ENCODE measurements at regions not wholly inside any gene's neighbourhood (a gene's known extent, or its start where the extent isn't known, plus 50 kb on each side); places are given as distances from the start of the nearest gene placed in this dataset.
A peak's percentile ranks its signal among the peaks of the same experiment; 100 is the strongest.
"Not testable (repeated sequence)": the region's sequence is repeated elsewhere in the genome, so short reads cannot be mapped to it uniquely, and the experiment has no call there.

DNA sequence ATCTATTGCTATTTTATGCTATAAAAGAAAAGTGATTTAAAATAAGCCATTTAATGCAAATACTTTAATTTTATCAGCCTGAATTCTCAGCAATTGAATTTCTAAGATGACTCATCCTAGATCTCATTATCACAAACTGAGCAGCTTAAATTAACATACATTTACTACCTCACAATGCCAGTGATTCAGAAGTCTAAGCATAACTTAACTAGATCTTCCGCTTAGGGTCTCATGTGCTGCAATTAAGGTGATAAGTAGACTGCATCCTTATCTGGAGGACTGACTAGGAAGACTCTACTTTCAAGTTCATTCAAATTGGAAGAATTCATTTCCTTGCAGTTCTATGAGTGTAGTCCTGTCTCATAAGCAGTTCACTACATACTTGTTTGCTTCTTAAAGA lies 286.6 kb downstream of the COL11A1 start:
- no peak for DNase-seq

DNA sequence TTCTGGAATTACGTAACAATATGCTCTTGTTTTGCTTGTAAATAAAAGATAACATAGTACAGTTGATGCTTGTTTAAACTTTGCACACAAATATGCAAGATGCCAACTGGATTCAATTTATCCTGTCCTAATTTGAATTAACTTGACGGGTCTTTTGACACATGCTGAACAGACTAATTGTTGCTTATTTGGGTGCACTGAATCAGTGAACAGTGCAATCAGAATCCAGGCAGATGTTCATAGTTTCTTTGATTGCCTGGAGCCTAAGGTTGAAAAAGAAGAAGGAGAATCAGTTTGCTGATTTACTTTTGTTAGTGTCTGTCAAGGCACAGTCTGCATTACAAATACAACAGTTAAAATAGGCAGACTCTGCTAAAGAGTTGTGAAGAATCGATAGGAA lies 307.9 kb downstream of the COL11A1 start:
- DNase-seq = peak in 1 of 3 experiments; percentile 15

DNA sequence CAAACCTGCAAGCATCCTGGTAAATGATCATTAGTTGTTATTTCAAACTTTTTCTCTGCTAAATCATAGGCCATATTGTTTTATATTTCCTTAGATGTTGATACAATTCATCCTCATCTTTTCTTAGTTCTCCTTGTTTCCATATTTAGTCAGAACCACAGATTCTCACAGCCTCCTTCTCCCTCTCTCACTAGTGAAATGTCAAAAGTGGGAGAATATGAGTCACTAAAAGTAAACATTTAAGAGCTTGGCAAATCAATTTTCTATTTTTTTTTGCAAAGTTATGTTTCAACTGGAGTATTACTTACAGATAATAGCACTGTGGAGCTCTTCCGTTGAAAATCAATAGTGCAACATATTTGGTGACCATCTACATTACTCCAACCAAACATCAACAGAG lies 308.8 kb downstream of the COL11A1 start:
- DNase-seq = no peak

DNA sequence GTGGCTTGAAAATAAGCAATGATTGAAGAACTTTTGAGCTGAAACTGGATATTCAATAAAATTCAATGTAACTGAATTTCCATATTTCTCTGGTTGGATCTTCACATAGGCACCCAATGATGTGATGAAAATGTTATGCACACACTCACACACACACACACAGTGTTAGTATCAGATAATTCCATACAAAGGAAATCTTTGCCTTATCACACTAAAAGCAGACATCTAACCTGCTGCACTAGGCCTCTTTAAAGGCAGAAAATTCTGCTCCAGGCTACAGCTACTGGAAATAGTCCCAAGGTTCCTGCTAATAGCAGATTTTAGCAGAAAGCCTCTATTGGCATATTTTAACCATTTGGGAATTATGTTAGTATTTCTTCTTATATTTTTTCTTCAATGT lies 309.6 kb downstream of the COL11A1 start:
- no peak for DNase-seq

DNA sequence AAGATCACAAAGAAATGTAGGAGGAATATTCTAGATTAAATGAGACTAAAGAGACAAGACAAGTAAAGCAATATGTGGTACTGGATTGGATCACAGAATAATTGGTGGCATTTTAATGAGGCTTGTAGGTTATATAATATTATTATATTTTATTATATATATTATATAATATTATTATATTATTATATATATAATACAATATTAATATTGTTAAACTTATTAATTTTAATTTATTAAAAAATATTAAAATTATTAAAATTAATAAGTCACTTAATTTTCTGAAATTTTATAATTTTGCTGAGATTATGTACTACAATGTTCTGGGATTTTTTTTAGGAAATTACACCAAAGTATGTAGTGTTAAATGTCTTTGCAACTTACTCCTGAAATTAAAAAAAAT lies 311.9 kb downstream of the COL11A1 start:
- no peak for DNase-seq

DNA sequence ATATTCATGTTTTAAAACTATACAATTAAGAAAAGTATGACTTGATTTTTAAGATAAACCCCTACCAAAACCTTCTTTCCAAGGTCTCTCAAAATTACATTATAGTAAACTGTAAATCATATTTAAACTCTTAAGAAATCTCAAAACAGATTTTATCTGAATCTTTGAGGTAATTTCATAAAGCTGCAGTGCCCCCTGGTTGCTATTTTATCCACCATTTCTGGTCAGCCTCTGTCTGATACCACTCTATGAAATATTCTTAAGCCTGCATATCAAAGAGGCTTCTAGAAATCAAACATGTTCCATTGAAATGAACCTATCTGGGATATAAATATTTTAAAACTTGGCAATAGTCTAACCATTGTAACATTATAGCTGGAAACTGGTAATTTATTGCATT lies 317.3 kb downstream of the COL11A1 start:
- peak in 1 of 3 experiments; percentile 46 for DNase-seq

DNA sequence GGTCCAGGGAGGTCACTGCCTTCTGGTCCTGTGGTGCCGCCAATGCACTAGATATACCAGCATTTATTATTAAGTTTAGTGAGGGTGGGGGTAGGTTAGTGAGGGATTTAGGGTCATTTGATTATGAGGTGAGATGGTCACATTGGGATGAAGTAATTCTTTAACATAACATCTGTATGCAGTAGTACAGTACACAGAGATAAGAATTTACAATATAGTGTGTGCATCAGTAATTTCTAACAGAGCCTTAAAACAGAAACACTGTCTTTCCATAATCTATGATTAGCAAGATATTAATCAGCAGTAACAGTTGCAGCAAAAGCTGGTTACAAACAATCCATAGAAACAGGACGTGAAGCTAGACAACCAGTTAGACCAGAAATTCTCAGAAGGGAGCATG lies 318.4 kb downstream of the COL11A1 start:
- not testable (repeated sequence) for DNase-seq

DNA sequence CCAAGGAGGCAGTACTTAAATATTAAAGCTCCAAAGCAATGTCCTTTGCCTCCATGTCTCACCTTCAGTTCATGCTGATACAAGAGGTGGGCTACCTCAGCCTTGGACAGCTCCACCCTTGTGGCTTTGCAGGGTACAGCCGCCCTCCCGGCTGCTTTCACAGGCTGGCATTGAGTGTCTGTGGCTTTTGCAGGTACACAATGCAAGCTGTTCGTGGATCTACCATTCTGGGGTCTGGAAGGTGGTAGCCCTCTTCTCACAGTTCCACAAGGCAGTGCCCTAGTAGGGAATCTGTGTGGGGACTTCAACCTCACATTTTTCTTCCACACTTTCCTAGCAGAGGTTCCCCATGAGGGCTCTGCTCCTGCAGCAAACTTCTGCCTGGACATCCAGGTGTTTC lies 324.8 kb downstream of the COL11A1 start:
- no peak for DNase-seq

DNA sequence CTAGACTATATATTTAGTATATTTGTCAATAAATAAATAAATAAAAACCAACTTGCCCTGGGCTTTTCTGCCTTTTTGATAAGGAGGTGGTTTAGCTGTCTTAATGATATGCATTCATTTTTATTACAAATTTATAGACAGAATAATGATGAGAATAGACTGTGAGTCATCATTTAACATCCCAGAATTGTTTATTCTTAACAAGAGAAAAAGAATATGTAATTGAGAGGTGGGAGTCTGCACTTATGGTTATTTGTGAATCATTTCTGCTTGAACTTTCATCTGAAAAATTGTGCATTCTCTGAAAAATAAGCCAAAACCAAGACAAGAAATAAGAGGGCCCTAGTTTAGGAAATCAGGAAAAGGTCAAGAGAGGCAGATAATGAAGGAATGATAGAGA lies 326.2 kb downstream of the COL11A1 start:
- DNase-seq = no peak

DNA sequence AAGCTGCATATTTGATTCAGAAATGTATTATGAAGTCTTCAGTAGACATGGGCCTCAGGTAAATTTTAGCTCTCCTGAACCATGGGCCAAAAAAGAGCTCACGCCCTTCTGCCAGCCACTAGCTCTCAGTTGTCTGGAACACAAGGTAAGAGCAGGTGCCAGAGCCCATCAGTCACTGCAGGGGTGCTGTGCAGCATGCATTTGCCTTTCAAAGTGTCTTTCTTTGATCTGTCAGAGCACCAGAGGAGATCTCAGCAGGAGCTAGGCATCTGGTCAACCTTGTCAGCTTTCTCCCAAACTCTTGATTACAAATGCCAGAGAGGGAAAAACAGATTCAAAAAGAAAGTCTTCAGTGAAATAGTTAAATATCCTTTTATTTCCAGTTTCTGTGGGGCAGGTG lies 332.3 kb downstream of the COL11A1 start:
- DNase-seq = peak in 2 of 3 experiments; percentile 84 to 95

DNA sequence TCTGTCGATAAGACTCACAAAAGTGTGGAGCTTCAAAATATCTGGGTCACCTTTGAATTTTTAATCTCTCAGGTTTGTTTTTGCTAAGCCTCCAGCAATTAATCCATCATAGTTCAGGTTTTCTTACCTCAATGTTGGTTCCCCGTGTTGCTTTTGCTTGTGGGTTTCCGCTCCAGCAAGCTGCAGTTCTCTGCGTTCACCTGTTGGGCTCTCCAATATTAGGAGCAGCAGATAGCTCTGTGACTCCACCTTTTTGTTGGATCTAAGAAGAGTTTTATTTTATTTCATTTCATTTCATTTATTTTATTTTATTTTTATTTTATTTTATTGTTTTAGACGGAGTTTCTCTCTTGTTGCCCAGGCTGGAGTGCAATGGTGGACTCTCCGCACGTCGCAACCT lies 335.5 kb downstream of the COL11A1 start:
- DNase-seq = no peak

DNA sequence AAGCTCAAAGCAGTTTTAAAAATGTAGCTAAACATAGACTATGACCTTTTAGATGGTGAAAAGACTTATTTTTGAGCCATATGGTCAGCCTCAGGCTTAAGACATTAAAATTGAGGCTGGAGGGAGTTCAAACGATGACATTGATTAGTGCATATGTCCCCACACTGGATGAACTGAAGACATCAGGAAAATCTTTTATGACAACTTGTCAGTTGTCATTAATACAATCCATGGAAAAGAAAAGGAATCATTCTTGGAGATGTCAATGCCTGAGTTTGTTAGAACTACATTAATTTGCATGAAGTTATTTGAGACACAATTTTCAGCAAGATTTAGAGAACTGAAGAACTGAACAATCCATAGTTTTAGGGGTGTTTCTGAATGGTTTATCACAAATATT lies 349.9 kb downstream of the COL11A1 start:
- no peak for DNase-seq

DNA sequence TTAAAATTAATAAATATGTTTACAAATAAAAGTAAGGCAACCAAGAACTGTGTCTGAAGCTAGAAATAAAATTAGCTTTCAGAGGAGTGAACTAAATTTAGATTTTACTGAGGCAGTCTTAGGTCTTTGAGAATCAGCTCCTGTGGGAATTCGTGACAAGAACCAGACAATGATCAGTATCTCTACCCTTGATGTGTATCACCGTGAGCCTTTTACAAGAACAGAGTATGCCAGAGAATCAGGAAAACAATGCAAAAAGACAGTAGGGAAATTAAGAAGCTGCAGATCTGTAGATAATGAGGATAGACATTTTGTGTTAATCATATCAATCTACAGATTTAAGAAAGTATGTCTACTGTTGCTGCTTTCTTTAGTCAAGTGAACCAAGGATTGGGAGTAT lies 351.0 kb downstream of the COL11A1 start:
- no peak for DNase-seq

DNA sequence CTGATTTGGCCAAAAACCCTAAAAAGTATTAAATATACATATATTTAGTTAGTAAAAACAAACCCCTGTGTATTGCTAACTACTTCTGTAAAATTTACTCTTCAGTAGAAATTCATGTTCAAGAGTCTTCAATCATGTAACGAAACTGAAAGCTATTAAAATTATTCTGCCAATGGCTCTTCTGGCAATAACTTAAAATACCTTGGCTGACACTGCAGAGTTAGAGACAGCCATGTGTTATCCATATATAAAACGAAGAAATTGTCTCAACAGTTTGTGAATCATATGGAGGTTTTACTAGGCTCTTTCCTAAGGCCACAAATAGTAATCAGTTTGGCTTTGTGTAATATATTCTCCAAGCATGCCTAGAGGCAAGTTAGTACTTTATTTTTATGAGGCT lies 357.2 kb downstream of the COL11A1 start:
- DNase-seq = no peak

DNA sequence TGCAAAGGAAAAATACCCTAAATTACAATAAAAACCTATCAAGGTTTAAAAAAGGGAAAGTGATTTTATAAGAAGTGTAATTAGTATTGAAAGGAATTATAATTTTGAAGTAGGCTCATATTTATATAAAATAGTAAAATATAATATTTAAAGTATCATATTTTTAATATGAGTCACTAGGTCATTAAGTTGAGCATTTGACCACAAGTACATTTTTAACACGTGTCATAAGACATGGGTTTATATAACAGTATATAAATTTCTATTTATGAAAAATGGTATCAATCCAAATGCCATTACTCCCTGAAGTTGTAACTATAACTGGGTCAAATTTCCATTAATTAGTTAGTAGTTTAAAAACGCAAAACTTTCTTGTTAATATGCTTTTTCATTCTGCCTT lies 365.9 kb downstream of the COL11A1 start:
- DNase-seq = no peak

DNA sequence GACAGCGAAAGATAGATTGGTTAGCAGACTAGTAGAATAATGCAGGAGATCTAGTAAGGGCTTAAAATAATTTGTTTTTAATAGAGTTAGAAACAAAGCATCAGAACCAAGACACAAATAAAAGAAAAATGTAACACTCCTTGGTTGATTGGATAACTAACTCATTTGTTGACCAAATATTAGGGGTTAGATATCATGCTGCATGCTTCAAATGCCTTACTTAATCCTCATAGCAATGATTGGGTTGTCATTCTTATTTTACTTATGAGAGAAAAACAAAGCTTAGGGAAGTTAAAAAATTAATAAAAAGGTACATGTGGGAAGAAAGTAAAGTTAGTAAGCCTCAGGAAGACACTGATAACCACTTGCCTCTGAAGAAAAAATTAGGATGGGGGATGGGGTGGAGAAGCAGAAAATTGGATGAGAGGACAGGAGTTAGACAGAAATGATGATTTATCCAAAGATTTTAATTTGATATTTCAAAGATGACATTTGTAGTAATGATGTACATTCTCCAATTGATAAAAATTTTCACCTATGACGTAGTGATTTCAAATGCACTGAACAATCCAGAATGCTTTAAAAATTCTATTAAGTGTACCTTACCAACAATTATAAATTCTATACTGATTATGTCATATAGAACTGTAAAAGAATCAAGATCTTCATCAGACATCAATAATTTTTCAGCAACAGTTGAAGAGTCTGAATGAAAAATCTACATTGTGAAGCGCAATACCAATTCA lies 374.7 kb downstream of the COL11A1 start:
- DNase-seq = no peak

DNA sequence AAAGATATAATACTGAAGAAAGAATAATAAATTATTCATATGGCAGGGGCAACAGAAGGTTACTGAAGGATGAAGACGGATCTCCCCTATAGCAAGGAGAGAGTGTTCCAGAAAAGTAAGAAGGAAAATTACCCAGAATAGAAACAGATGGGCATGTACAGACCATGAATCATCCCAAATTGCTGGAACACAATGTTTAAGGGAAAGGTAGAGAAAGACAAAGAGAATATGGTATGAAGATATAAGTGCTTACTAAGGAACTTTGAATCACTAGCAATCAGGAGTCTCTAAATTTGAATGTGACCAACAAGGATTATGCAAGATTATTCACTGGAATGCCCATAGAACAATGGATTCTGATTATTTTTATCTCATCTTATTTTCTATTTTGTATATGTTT lies 375.4 kb downstream of the COL11A1 start:
- no peak for DNase-seq

DNA sequence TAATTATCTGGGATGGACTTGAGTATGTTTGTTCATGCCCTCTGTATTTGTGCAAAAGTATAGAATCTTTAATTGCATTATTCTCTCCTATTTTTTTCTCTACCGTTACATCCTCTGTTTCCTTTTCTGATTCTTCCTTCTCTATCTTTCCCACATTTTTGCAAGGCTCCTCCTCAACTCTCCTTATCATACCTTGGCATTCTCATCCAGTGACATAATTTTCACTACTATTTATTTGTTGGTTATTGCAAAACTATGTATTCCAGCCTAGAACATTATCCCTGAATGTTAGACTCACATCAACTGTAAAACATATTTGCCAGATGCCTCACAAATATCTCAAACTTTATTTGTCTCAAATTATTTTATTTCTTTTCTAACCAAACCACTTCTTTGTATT lies 381.9 kb downstream of the COL11A1 start:
- no peak for DNase-seq

DNA sequence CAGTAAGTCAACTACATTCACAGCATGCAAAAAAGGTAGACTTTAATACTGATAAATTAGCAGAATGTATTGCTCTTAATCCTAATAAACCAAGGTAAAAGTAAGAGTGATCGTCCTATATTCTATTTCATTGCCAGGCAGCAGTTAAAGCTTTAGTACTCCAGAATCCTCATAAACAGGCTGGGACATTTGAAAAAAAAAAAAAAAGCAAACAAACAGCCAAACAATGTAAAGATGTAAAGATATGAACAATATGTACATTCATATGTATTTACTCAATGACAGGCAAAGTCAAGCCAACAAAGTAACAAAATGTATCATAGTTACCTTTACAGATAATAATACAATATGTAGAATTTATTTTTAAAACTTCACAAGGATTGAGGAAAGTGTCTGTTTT lies 383.6 kb downstream of the COL11A1 start:
- DNase-seq = no peak

DNA sequence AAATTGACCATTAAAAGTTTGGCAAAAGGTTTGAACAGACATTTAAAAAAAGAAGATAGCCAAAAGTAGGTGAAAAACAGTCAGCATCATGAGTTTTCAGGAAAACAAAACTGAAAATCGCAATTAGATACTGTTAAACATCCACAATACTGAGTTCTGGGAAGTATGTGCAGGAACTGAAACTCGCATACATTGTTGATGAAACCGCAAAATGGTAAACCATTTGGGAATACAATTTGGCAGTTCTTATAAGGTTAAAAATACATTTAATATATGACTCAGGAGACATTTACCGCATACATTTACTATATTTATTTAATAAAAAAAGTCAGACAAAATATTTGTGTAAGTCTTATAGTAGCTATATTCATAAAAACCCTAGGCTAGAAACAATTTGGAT lies 393.2 kb downstream of the COL11A1 start:
- DNase-seq = no peak

DNA sequence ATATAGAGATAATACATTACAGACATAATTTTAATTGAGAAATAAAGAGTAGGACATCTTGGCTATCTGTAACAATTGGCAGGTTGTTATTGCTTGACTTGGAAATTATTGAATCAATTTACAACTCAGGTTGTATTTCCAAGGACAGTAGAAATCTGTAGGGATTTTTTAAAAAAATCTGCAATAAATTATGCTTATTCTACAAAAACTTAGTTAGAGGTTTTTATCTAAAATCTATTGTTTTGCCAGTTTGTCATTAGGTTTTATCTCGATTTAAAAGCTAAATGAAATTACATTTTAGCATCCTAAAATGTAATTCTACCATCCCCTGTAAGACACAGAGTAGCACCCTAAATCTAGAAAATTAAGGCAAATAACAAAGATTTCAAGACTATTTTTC lies 408.8 kb downstream of the COL11A1 start:
- no peak for DNase-seq

DNA sequence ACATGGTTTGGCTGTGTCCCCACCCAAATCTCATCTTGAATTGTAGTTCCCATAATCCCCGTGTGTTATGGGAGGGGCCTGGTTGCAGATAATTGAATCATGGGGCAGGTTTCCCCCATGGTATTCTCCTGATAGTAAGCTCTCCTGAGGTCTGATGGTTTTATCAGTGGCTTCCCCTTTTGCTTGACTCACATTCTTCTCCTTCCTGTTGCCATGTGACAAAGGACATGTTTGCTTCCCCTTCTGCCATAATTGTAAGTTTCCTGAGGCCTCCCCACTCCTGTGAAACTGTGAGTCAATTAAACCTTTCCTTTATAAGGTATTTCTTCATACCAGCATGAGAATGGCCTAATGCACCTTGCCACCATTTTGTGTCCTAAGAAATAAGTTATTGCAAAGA lies 415.0 kb downstream of the COL11A1 start:
- DNase-seq = no peak

DNA sequence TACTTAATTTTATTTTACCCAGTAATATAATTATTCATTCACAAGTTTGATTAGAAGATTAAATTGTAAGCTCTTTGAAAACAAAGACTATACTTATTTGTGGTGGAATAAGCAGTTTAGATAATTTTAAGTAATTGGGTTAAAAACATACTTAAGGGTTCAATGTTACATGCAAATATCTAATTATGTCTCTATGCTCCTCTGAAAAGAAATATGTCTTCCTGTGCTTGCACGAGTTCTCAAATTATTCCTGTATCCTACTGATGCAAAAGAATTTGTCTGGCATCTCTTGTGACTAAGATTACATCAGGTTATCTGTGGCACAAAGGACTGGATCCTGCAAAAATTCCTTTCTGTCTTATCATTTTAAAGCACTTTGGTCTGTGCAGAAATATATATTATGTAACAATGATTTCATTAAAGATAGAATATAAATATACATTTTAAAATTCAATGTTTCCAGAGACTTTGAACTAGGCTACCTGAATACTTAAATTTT lies 416.7 kb downstream of the COL11A1 start:
- no peak for DNase-seq

DNA sequence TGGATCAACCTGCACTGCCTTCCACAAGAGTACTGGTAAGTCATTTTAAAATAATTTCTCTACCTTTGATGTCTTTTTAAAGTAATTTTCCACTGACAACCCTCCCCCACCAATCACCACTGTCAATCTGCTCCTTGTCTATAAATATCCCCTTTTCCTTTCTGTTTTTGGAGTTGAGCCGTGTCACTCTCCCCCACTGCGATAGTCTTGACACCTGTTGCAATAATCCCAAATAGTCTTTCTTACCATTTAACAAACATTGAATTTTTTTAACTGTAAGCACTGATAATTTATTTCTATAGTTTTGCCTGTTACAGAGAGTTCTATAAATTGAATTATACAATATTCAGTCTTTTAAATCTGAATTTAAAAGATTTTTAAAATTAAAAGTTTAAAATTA lies 420.9 kb downstream of the COL11A1 start:
- DNase-seq = no peak

DNA sequence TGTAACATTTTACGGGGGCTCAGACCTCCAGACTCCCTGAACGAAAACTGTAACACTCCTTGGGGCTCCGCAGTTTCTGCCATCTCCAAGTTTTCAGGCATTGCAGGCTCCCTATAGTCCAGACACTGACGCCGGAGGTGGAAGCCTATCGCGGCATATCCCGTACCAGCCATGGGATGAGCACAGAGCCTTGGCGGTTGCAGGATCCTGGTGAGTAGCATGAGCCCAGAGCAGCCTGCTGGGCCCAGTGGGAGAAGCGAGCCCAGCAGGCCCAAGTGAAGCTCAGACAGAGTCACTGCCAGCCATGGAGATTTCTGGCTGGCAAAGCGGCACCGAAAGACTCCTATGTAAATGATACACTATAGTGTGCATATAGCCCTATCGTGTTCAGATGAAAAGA lies 446.8 kb downstream of the COL11A1 start:
- DNase-seq = no peak

Measured in NCI-H1417 (cell line).